Neuronal stem cell (in vitro differentiated cells): ENCODE measurements at regions not wholly inside any gene's neighbourhood (a gene's known extent, or its start where the extent isn't known, plus 50 kb on each side); places are given as distances from the start of the nearest gene placed in this dataset.

Experiments used
- DNase-seq: peaks from one replicate; pipeline ENCODE4 v3.0.0-alpha.2; 2013; ENCODE audit warnings: low spot score
- H2AFZ ChIP-seq: one replicate; pipeline ENCODE4 v1.6.1; 2013; ENCODE audit warnings: mild to moderate bottlenecking, low read length, inconsistent platforms
- H2AK5ac ChIP-seq: 2 replicates; pipeline ENCODE4 v1.6.1; 2013; ENCODE audit warnings: low read depth, mild to moderate bottlenecking, inconsistent platforms, low read length, moderate library complexity, mixed read lengths
- H2BK120ac ChIP-seq: 2 replicates; pipeline ENCODE4 v1.6.1; 2013; ENCODE audit warnings: low read depth, mild to moderate bottlenecking, inconsistent platforms, low read length, moderate library complexity, mixed read lengths
- H2BK12ac ChIP-seq: one replicate; pipeline ENCODE4 v1.6.1; 2013; ENCODE audit warnings: low read length, inconsistent platforms
- H2BK15ac ChIP-seq: 2 replicates; pipeline ENCODE4 v1.6.1; 2013; ENCODE audit warnings: mild to moderate bottlenecking, low read length, inconsistent platforms, mixed read lengths
- H2BK5ac ChIP-seq: one replicate; pipeline ENCODE4 v1.6.1; 2013; ENCODE audit warnings: inconsistent platforms, mild to moderate bottlenecking, low read length, moderate library complexity
- H3K14ac ChIP-seq: one replicate; pipeline ENCODE4 v1.6.1; 2013; ENCODE audit warnings: low read length, inconsistent platforms
- H3K18ac ChIP-seq: 2 replicates; pipeline ENCODE4 v1.6.1; 2013; ENCODE audit warnings: low read length, inconsistent platforms
- H3K23ac ChIP-seq: 2 replicates; pipeline ENCODE4 v1.6.1; 2013; ENCODE audit warnings: low read depth, mild to moderate bottlenecking, mixed read lengths, low read length, inconsistent platforms; ENCODE audit not compliant: poor library complexity
- H3K27ac ChIP-seq: replicated peaks from 3 replicates; pipeline ENCODE4 v1.5.1; 2013; ENCODE audit warnings: low read length, inconsistent platforms
- H3K27me3 ChIP-seq, 3 experiments: 2 replicates each; pipeline ENCODE4 v1.6.1; 2013; ENCODE audit warnings: low read length in 3 of 3, mild to moderate bottlenecking in 2 of 3, inconsistent platforms in 1 of 3, low read depth in 1 of 3, mixed read lengths in 1 of 3, moderate library complexity in 1 of 3; ENCODE audit not compliant: control insufficient read depth in 3 of 3, insufficient read depth in 3 of 3
- H3K36me3 ChIP-seq, 2 donors: replicated peaks in 1 of 2; 2 replicates each; pipeline ENCODE4 v1.6.1; 2013; ENCODE audit warnings: low read length in 2 of 2; ENCODE audit not compliant: control insufficient read depth in 2 of 2, insufficient read depth in 2 of 2
- H3K4ac ChIP-seq: 2 replicates; pipeline ENCODE4 v1.6.1; 2013; ENCODE audit warnings: inconsistent platforms, mild to moderate bottlenecking, low read length, moderate library complexity
- H3K4me1 ChIP-seq, 2 donors: 1 replicate in 1 of 2; 2 replicates in 1 of 2; pipeline ENCODE4 v1.6.1; 2013; ENCODE audit warnings: low read length in 2 of 2, low read depth in 1 of 2; ENCODE audit not compliant: control insufficient read depth in 2 of 2, insufficient read depth in 1 of 2
- H3K4me2 ChIP-seq: one replicate; pipeline ENCODE4 v1.6.1; 2013; ENCODE audit warnings: mild to moderate bottlenecking, low read length, inconsistent platforms; ENCODE audit not compliant: insufficient read depth, poor library complexity, severe bottlenecking
- H3K4me3 ChIP-seq, 2 donors: 2 replicates each; pipeline ENCODE4 v1.5.1; 2013; ENCODE audit warnings: low read length in 2 of 2, mild to moderate bottlenecking in 2 of 2, inconsistent platforms in 1 of 2, moderate library complexity in 1 of 2
- H3K79me1 ChIP-seq: one replicate; pipeline ENCODE4 v1.6.1; 2013; ENCODE audit warnings: low read depth, mild to moderate bottlenecking, inconsistent platforms, low read length, moderate library complexity
- H3K9ac ChIP-seq: one replicate; pipeline ENCODE4 v1.6.1; 2013; ENCODE audit warnings: mild to moderate bottlenecking, low read depth, low read length, inconsistent platforms; ENCODE audit not compliant: poor library complexity
- H3K9me3 ChIP-seq, 2 donors: replicated peaks in 1 of 2; 2 replicates each; pipeline versions ENCODE3 to v1.6.1; 2013; ENCODE audit warnings: low read length in 2 of 2, mild to moderate bottlenecking in 2 of 2, inconsistent platforms in 1 of 2, low read depth in 1 of 2, mixed read lengths in 1 of 2, moderate library complexity in 1 of 2; ENCODE audit not compliant: control insufficient read depth in 2 of 2, insufficient read depth in 1 of 2
- H4K8ac ChIP-seq: one replicate; pipeline ENCODE4 v1.6.1; 2013; ENCODE audit warnings: low read depth, mild to moderate bottlenecking, inconsistent platforms, low read length, moderate library complexity
- H4K91ac ChIP-seq: one replicate; pipeline ENCODE4 v1.6.1; 2013; ENCODE audit warnings: low read length, low read depth, mild to moderate bottlenecking, inconsistent platforms; ENCODE audit not compliant: poor library complexity
- WGBS, 2 donors: extraction: QIAGEN DNeasy Blood & Tissue Kit; methylation state at CpG; one replicate each; pipeline ENCODE4 v1.1.7; 2013; ENCODE audit warnings: missing lambda C conversion rate in 2 of 2, mixed read lengths in 1 of 2; ENCODE audit not compliant: insufficient read length in 2 of 2, insufficient replicate concordance in 1 of 2; ENCODE audit errors: extremely low coverage in 2 of 2; 5-methylcytosine and 5-hydroxymethylcytosine counted together

DNA sequence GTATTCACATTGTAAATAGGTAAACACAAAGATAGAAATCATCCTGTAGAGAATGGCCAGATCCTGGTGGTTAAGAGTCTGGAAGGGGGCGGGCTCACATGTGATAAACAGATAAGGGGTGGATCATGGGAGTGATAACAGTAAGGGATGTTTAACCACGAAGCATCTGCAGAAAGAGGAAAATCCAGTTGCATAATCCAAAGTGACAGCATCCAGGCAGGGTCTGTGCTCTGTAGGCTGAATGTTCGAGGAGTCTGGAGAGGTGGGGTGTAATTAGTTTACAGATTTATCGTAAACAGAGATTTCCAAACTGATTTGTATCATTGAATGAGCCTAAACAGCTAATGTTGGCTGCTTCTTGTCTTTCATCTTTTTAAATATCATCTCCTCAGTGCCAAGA is 1009.8 kb upstream of the SLIT2 start:
- no peak for DNase-seq
- H2BK120ac ChIP-seq, result no peak overlapping the region
- no peak overlapping the region for H3K9ac ChIP-seq
- H3K23ac ChIP-seq, result no peak overlapping the region
- no peaks in the 10 kb centered on the region for H3K27me3 ChIP-seq
- H3K4me3 ChIP-seq, result no peak overlapping the region
- H2BK5ac ChIP-seq, result no peak overlapping the region
- H2AFZ ChIP-seq, result no peak overlapping the region
- no peak overlapping the region for H2BK12ac ChIP-seq
- no peak overlapping the region for H4K8ac ChIP-seq
- no peak overlapping the region for H3K14ac ChIP-seq
- no peak overlapping the region for H2AK5ac ChIP-seq
- no peaks in the 10 kb centered on the region for H3K36me3 ChIP-seq
- H2BK15ac ChIP-seq, result no peak overlapping the region
- peaks cover 0 to 3% of the 10 kb centered on the region in 2 donors for H3K9me3 ChIP-seq
- no peak overlapping the region for H3K27ac ChIP-seq
- no CpG with 5 or more reads among the region's 4 CpGs for WGBS, 2 donors
- H3K4me2 ChIP-seq, result no peak overlapping the region
- no peak overlapping the region for H3K18ac ChIP-seq
- no peaks in the 10 kb centered on the region for H3K79me1 ChIP-seq
- H3K4ac ChIP-seq, result no peak overlapping the region
- no peaks in the 10 kb centered on the region for H3K4me1 ChIP-seq
- H4K91ac ChIP-seq, result no peak overlapping the region

DNA sequence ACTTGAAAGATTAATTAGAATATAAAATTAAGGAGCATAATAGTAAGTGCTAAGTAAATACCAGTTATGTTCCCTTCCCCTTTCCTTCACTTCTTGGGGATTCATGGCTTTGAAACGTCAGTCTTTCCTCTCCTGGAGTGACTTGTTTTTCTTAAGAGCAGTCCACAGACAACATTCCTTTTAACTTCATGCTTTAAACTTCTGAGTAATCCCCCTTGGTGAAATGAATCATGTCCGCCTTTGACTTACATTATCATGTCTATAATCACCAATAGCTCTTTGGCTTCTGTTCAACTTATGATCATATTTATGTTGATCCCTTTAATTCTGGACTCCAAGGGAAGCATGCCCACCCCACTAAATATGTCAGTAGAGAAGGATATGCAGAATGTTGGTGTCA is 1012.1 kb upstream of the SLIT2 start:
- WGBS, 2 donors, result no CpG with 5 or more reads among the region's 2 CpGs
- no peak overlapping the region for H2BK120ac ChIP-seq
- H3K36me3 ChIP-seq, result no peaks in the 10 kb centered on the region
- H3K14ac ChIP-seq, result no peak overlapping the region
- no peak overlapping the region for H2BK15ac ChIP-seq
- no peak overlapping the region for H3K23ac ChIP-seq
- no peak overlapping the region for H2AFZ ChIP-seq
- no peak overlapping the region for H2BK5ac ChIP-seq
- H3K18ac ChIP-seq, result no peak overlapping the region
- H2AK5ac ChIP-seq, result no peak overlapping the region
- no peak overlapping the region for H3K4me3 ChIP-seq
- peaks cover 0 to 3% of the 10 kb centered on the region in 2 donors for H3K9me3 ChIP-seq
- no peak overlapping the region for H4K91ac ChIP-seq
- H3K27me3 ChIP-seq, result no peaks in the 10 kb centered on the region
- no peak overlapping the region for H3K4ac ChIP-seq
- no peaks in the 10 kb centered on the region for H3K79me1 ChIP-seq
- H3K4me2 ChIP-seq, result no peak overlapping the region
- no peak overlapping the region for H3K9ac ChIP-seq
- no peak overlapping the region for H4K8ac ChIP-seq
- no peak for DNase-seq
- H3K27ac ChIP-seq, result no peak overlapping the region
- H2BK12ac ChIP-seq, result no peak overlapping the region
- no peaks in the 10 kb centered on the region for H3K4me1 ChIP-seq

- no peak overlapping the region for H3K23ac ChIP-seq
- no peaks in the 10 kb centered on the region for H3K36me3 ChIP-seq
- no peak overlapping the region for H4K8ac ChIP-seq
- H2BK12ac ChIP-seq, result no peak overlapping the region
- H2BK5ac ChIP-seq, result no peak overlapping the region
- no peak overlapping the region for H3K14ac ChIP-seq
- no peak overlapping the region for H3K9ac ChIP-seq
- no peaks in the 10 kb centered on the region for H3K4me1 ChIP-seq
- no peak overlapping the region for H2AK5ac ChIP-seq
- no peak overlapping the region for H4K91ac ChIP-seq
- no peak overlapping the region for H2AFZ ChIP-seq
- H3K27me3 ChIP-seq, result no peaks in the 10 kb centered on the region
- H3K9me3 ChIP-seq, result peaks cover 0 to 3% of the 10 kb centered on the region in 2 donors
- H3K4me3 ChIP-seq, result no peak overlapping the region
- no peak overlapping the region for H2BK15ac ChIP-seq
- WGBS, 2 donors, result no CpG with 5 or more reads among the region's 2 CpGs
- no peak overlapping the region for H3K27ac ChIP-seq
- H3K79me1 ChIP-seq, result no peaks in the 10 kb centered on the region
- H3K18ac ChIP-seq, result no peak overlapping the region
- DNase-seq, result no peak
- no peak overlapping the region for H3K4ac ChIP-seq
- no peak overlapping the region for H2BK120ac ChIP-seq
- no peak overlapping the region for H3K4me2 ChIP-seq
These were observed 1015.2 kb upstream of the SLIT2 start for GRCh38 chr4:19236473-19236872.

DNA sequence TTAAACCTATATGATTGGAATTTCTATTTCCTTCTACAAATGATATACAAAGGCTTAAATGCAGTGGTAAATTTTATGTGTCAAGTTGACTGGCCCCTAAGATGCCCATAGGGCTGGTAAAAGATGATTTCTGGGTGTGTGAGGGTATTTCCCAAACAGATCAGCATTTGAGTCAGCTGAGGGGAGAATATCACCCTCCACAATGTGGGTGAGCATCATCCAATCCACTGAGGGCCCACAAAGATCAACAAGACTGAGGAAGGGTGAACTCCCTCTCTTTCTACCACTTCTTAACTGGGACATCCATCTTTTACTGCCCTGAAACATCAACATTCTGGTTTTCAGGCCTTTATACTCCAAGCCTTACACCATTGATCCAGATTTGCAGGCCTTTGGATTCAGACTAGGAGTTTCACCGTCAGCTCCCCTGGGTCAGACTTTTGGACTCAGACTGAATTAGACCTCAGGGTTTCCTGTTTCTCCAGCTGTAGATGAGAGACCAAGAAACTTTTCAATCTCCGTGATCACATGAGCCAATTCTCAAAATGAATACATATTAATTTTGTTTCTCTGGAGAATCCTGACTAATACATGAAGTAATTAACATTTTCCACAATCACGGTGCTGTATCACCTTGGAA is 1020.7 kb upstream of the SLIT2 start:
- Histone ChIP-seq H3K79me1 (no peaks in the 10 kb centered on the region), H3K4me1 (no peaks in the 10 kb centered on the region), H3K23ac (no peak overlapping the region), H3K36me3 (no peaks in the 10 kb centered on the region), H2BK5ac (no peak overlapping the region), H3K18ac (no peak overlapping the region), H3K27ac (no peak overlapping the region), H3K4me2 (no peak overlapping the region), H3K4ac (no peak overlapping the region), H3K9me3 (no peaks in the 10 kb centered on the region), H2AFZ (no peak overlapping the region), H3K4me3 (no peak overlapping the region), H2AK5ac (no peak overlapping the region), H3K27me3 (no peaks in the 10 kb centered on the region), H2BK120ac (no peak overlapping the region), H3K9ac (no peak overlapping the region), H3K14ac (no peak overlapping the region), H2BK15ac (no peak overlapping the region), H2BK12ac (no peak overlapping the region), H4K91ac (no peak overlapping the region), H4K8ac (no peak overlapping the region)
- DNase-seq, result no peak
- no CpG with 5 or more reads among the region's 3 CpGs for WGBS, 2 donors
